Cardiac muscle cell (in vitro differentiated cells and primary cell): ENCODE measurements at regions not wholly inside any gene's neighbourhood (a gene's known extent, or its start where the extent isn't known, plus 50 kb on each side); places are given as distances from the start of the nearest gene placed in this dataset.
"Not testable (repeated sequence)": the region's sequence is repeated elsewhere in the genome, so short reads cannot be mapped to it uniquely, and the experiment has no call there.

Experiments used
- DNase-seq, 2 donors: peaks; one replicate each; pipeline versions ENCODE4 v3.0.0 to v3.0.0-alpha.2; 2010 to 2017; ENCODE audit warnings: low read depth in 1 of 2, low spot score in 1 of 2
- H3K27ac ChIP-seq: fragments of 200-600 bp; sonication (generic); 2 replicates; pipeline ENCODE4 v1.5.1; 2016
- H3K27me3 ChIP-seq: fragments of 200-600 bp; sonication (generic); 2 replicates; pipeline ENCODE4 v1.6.0; 2016; ENCODE audit warnings: control low read depth
- H3K36me3 ChIP-seq: fragments of 200-600 bp; sonication (generic); 2 replicates; pipeline ENCODE4 v1.5.1; 2016; ENCODE audit warnings: control low read depth
- H3K4me1 ChIP-seq: fragments of 200-600 bp; sonication (generic); 2 replicates; pipeline ENCODE4 v1.8.1; 2017; ENCODE audit warnings: low read depth, mild to moderate bottlenecking, mixed run types
- H3K4me3 ChIP-seq: fragments of 200-600 bp; sonication (generic); 2 replicates; pipeline ENCODE4 v1.5.1; 2016; ENCODE audit warnings: mild to moderate bottlenecking
- H3K9me3 ChIP-seq: fragments of 200-600 bp; sonication (generic); 2 replicates; pipeline ENCODE4 v1.5.1; 2017; ENCODE audit warnings: low read depth, mild to moderate bottlenecking, control low read depth
- TF ChIP-seq, protein P1 (sequence below): IDR thresholded peaks from 2 replicates; pipeline ENCODE4 v1.5.1; 2012; ENCODE audit warnings: low read depth, mild to moderate bottlenecking, low read length

GRCh38 chr14:71165121-71166031 lies 258.1 kb downstream of the PCNX1 start:
- peaks cover 4% of the 10 kb centered on the region for H3K4me1 ChIP-seq
- H3K9me3 ChIP-seq, result no peaks in the 10 kb centered on the region
- no peaks in the 10 kb centered on the region for H3K36me3 ChIP-seq
- H3K4me3 ChIP-seq, result no peak overlapping the region
- no peaks in the 10 kb centered on the region for H3K27me3 ChIP-seq
- peak; percentile 36 to 42 for DNase-seq
- TF ChIP-seq, protein P1, sequence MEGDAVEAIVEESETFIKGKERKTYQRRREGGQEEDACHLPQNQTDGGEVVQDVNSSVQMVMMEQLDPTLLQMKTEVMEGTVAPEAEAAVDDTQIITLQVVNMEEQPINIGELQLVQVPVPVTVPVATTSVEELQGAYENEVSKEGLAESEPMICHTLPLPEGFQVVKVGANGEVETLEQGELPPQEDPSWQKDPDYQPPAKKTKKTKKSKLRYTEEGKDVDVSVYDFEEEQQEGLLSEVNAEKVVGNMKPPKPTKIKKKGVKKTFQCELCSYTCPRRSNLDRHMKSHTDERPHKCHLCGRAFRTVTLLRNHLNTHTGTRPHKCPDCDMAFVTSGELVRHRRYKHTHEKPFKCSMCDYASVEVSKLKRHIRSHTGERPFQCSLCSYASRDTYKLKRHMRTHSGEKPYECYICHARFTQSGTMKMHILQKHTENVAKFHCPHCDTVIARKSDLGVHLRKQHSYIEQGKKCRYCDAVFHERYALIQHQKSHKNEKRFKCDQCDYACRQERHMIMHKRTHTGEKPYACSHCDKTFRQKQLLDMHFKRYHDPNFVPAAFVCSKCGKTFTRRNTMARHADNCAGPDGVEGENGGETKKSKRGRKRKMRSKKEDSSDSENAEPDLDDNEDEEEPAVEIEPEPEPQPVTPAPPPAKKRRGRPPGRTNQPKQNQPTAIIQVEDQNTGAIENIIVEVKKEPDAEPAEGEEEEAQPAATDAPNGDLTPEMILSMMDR, result no peak
- H3K27ac ChIP-seq, result no peak overlapping the region

DNA sequence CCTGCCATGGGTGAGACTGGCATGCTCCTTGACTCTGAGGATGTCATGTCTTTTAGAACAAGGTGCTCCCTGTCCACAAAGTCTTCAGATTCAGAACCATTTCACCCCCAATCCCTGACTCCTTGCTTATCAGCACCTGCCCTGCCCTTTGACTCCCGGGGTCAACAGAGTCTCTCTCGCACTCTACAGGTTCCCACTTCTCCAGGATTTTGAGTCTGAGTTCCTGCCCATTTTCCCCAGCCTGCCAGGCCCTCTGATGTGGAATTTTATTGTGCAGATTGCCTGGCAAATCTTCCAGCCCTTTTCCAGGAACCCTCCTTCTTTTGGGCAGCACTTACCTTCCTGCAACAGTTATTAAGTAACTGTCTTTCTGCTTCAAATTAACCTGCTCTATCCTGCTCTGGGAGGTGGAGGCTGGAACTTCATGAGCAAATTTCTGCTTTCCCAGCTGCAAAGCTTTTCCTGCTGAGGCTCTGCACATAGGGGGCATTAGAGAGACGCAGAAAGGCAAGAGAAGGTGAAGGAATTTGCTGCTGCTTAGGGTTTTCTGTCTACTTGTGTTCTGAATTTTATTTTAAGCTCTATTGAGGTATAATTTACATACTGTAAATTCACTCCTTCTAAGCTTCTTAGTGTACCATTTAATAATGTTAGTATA lies 259.1 kb downstream of the PCNX1 start:
- no peaks in the 10 kb centered on the region for H3K36me3 ChIP-seq
- H3K4me3 ChIP-seq, result no peak overlapping the region
- H3K4me1 ChIP-seq, result peaks cover 4% of the 10 kb centered on the region
- DNase-seq, result peak; percentile 46 to 79
- H3K27ac ChIP-seq, result no peak overlapping the region
- H3K9me3 ChIP-seq, result no peaks in the 10 kb centered on the region
- TF ChIP-seq, protein P1, result peak; percentile 73
- H3K27me3 ChIP-seq, result peaks cover 4% of the 10 kb centered on the region

DNA sequence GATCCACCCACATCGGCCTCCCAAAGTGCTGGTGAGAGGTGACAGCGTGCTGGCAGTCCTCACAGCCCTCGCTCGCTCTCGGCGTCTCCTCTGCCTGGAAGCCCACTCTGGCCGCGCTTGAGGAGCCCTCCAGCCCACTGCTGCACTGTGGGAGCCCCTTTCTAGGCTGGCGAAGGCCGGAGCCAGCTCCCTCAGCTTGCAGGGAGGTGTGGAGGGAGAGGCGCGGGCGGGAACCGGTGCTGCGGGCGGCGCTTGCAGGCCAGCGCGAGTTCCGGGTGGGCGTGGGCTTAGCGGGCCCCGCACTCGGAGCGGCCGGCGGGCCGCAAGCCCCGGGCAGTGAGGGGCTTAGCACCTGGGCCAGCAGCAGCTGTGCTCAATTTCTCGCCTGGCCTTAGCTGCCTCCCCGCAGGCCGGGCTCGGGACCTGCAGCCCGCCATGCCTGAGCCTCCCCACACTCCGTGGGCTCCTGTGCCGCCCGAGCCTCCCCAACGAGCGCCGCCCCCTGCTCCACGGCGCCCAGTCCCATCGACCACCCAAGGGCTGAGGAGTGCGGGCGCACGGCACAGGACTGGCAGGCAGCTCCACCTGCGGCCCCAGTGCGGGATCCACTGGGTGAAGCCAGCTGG lies 260.2 kb downstream of the PCNX1 start:
- not testable (repeated sequence) for H3K4me1 ChIP-seq, H3K9me3 ChIP-seq, H3K36me3 ChIP-seq, H3K27ac ChIP-seq, H3K4me3 ChIP-seq, DNase-seq
- peaks cover 12% of the 10 kb centered on the region for H3K27me3 ChIP-seq

DNA sequence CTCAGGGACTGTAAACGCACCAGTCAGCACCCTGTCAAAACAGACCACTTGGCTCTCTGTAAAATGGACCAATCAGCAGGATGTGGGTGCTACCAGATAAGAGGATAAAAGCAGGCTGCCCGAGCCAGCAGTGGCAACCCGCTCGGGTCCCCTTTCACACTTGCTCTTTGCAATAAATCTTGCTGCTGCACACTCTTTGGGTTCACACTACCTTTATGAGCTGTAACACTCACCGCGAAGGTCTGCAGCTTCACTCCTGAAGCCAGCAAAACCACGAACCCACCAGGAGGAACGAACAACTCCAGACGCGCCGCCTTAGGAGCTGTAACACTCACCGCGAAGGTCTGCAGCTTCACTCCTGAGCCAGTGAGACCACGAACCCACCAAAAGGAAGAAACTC lies 260.9 kb downstream of the PCNX1 start:
- H3K27me3 ChIP-seq, result peaks cover 12% of the 10 kb centered on the region
- not testable (repeated sequence) for H3K27ac ChIP-seq, H3K4me1 ChIP-seq, DNase-seq, H3K4me3 ChIP-seq, H3K9me3 ChIP-seq, H3K36me3 ChIP-seq

- Histone ChIP-seq H3K9me3 (no peaks in the 10 kb centered on the region), H3K27me3 (peaks cover 12% of the 10 kb centered on the region), H3K27ac (no peak overlapping the region), H3K4me3 (no peak overlapping the region), H3K36me3 (no peaks in the 10 kb centered on the region), H3K4me1 (peaks cover 4% of the 10 kb centered on the region)
- TF ChIP-seq, protein P1, result no peak
- no peak for DNase-seq
These were observed 261.5 kb downstream of the PCNX1 start for GRCh38 chr14:71168564-71169427.

DNA sequence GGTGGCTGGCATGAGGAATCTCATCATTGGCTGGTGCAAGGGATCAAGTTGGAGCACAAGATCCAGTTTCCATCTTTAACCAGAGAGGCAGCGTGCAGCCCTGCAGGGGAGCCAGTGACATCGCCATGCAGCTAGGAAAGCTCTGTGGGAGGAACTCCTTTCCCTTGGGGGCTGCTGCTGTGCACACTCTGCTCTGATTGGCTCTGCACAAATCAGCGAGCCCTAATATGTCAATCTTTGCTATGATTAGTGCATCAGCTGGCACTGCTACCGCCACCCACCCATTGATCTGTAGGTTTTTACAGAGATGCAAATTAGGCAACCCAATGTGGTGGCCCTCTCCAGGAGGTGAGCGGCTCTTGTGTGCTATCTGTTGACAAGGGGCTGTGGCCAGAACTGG lies 262.6 kb downstream of the PCNX1 start:
- H3K9me3 ChIP-seq, result no peaks in the 10 kb centered on the region
- peaks cover 15% of the 10 kb centered on the region for H3K27me3 ChIP-seq
- TF ChIP-seq, protein P1, result no peak
- no peaks in the 10 kb centered on the region for H3K36me3 ChIP-seq
- no peak overlapping the region for H3K4me3 ChIP-seq
- no peak for DNase-seq
- peaks cover 4% of the 10 kb centered on the region for H3K4me1 ChIP-seq
- H3K27ac ChIP-seq, result no peak overlapping the region
